Effector memory CD4-positive, alpha-beta T cell (primary cell): ENCODE measurements at regions not wholly inside any gene's neighbourhood (a gene's known extent, or its start where the extent isn't known, plus 50 kb on each side); places are given as distances from the start of the nearest gene placed in this dataset.

Experiments used
- DNase-seq, 3 donors: peaks; one replicate each; pipeline ENCODE4 v3.0.0-alpha.2; 2020
- H3K27ac ChIP-seq: 2 replicates; pipeline ENCODE4 v1.7.0; 2013; ENCODE audit warnings: mild to moderate bottlenecking, low read length, moderate library complexity; ENCODE audit not compliant: insufficient read depth, poor library complexity, severe bottlenecking
- H3K27me3 ChIP-seq: replicated peaks from 2 replicates; pipeline ENCODE4 v1.7.0; 2013; ENCODE audit warnings: mild to moderate bottlenecking, low read length; ENCODE audit not compliant: insufficient read depth, control insufficient read depth, poor library complexity, severe bottlenecking
- H3K36me3 ChIP-seq: 2 replicates; pipeline ENCODE4 v1.7.0; 2013; ENCODE audit warnings: mild to moderate bottlenecking, low read length, moderate library complexity; ENCODE audit not compliant: control insufficient read depth, insufficient read depth
- H3K4me1 ChIP-seq: 2 replicates; pipeline ENCODE4 v1.7.0; 2013; ENCODE audit warnings: low read length, mild to moderate bottlenecking; ENCODE audit not compliant: control insufficient read depth, insufficient read depth, poor library complexity, severe bottlenecking
- H3K4me3 ChIP-seq: 2 replicates; pipeline ENCODE4 v1.7.0; 2013; ENCODE audit warnings: low read length, low read depth, mild to moderate bottlenecking; ENCODE audit not compliant: insufficient read depth, poor library complexity, severe bottlenecking
- H3K9me3 ChIP-seq: 2 replicates; pipeline ENCODE4 v1.7.0; 2013; ENCODE audit warnings: mild to moderate bottlenecking, low read length, moderate library complexity; ENCODE audit not compliant: control insufficient read depth

DNA sequence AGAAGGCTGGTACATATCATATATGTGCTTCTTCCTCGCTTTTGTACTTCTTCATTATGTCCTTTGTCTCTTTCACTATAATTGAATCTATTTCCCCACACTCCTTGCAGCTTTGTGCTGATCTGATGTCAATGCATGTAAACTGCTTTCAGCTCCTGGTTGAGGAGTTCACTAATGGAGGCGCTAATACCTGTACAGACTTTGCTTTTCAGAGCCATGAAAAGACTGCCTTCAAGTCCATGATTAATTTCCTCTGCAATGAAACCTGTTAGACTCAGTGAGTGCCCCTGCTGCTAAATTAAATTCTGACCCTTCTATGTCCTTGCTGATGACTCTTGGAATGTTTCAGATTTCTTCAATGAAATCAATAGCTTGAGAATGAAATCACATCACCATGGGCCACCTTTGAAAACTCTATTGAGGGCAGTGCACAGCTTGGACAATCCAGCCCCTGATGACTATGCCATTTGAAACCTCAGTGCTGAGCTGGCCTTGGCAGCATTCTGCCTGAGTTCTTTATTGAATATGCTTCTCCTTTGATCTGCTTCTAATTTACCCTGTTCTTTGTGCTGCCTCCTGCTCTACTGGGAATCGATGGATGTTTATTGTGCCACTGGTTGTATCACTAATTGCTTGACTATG, 358.2 kb upstream of the DMAC1 start:
- Histone ChIP-seq H3K36me3 (no peaks in the 10 kb centered on the region), H3K4me3 (no peak overlapping the region), H3K27me3 (no peaks in the 10 kb centered on the region), H3K4me1 (no peaks in the 10 kb centered on the region), H3K9me3 (no peaks in the 10 kb centered on the region), H3K27ac (no peak overlapping the region)
- DNase-seq, result no peak

DNA sequence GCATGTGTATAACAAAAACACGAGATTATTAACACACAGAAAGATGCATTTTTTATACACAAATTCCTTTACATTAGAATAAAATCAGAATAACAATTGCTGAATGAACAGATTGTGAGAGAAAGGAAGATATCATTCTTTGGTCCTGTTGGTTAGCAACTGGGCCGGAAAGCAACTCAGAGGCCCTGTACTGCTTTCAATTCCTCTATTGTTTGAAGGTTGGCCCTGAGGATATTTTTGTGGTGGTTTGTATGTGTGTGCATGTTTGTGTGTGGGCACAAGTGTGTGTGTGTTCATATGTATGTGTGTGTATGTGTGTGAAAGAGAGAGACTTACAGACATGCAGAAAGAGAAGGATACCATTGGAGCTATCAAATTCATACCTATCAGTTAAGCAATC, 356.8 kb upstream of the DMAC1 start:
- no peaks in the 10 kb centered on the region for H3K27me3 ChIP-seq
- H3K36me3 ChIP-seq, result no peaks in the 10 kb centered on the region
- DNase-seq, result no peak
- H3K9me3 ChIP-seq, result no peaks in the 10 kb centered on the region
- H3K27ac ChIP-seq, result no peak overlapping the region
- H3K4me1 ChIP-seq, result no peaks in the 10 kb centered on the region
- H3K4me3 ChIP-seq, result no peak overlapping the region

DNA sequence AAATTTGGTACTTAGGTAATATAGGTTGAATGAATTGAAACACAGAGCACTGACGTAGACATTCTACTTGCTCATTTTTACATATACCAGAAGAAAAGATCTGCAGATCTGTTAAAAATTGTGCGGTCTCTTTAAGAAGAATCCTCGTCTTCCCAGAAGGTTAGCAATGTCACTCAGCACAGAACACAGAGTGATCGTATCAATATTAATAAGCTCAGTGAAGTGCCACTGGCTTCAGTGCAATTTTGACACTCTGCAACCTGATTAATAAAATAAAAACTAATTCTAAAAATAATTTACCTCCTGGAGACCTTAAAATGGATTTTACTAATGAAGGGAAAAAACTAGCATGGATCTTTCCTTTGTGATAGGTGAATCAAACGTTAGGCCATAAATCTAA, 356.1 kb upstream of the DMAC1 start:
- Histone ChIP-seq H3K36me3 (no peaks in the 10 kb centered on the region), H3K27me3 (no peaks in the 10 kb centered on the region), H3K4me3 (no peak overlapping the region), H3K4me1 (no peaks in the 10 kb centered on the region), H3K27ac (no peak overlapping the region), H3K9me3 (no peaks in the 10 kb centered on the region)
- no peak for DNase-seq

DNA sequence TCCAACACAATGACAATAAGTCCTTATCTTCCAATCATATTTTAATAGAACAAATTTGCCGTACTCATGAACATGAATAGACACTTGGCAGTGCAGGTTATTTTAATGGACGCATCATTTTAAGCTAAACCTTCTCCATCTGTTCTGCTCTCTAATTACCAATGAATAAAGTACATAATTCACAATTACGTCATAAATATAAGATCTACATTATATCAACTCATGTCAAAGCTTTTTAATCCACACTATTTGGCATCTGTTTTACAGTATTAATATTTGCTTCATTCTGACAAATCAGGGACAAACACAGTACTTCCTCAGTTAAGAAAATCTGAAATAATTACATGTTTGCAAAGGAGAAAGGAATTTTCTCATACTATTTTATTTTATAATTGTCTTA, 344.1 kb upstream of the DMAC1 start:
- H3K27ac ChIP-seq, result no peak overlapping the region
- no peak for DNase-seq

DNA sequence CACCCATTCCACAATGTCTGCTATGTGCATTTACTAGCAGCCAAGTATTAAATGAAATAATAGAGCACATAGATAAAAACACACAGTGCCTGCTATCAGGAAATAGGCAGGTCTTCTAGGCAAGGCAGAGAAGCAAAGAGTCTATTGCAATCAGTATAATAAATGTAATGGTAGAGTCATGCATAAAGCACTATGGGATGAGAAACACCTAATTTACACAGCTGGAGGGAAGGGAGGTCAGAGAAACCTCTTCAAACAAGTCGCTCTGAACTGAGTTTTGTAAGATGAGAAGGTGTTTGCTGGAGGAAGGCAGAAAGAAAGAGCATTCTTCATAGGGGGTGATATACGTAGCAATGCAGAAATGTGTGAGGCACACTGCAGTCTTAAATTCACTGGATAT, 341.0 kb upstream of the DMAC1 start:
- no peak for DNase-seq
- Histone ChIP-seq H3K27me3 (no peaks in the 10 kb centered on the region), H3K27ac (no peak overlapping the region), H3K36me3 (no peaks in the 10 kb centered on the region), H3K9me3 (no peaks in the 10 kb centered on the region), H3K4me1 (no peaks in the 10 kb centered on the region), H3K4me3 (no peak overlapping the region)

More for the DNA sequence above, 344.1 kb upstream of the DMAC1 start:
- H3K27me3 ChIP-seq, result no peaks in the 10 kb centered on the region
- H3K4me1 ChIP-seq, result no peaks in the 10 kb centered on the region
- H3K36me3 ChIP-seq, result no peaks in the 10 kb centered on the region
- no peaks in the 10 kb centered on the region for H3K9me3 ChIP-seq
- no peak overlapping the region for H3K4me3 ChIP-seq

DNA sequence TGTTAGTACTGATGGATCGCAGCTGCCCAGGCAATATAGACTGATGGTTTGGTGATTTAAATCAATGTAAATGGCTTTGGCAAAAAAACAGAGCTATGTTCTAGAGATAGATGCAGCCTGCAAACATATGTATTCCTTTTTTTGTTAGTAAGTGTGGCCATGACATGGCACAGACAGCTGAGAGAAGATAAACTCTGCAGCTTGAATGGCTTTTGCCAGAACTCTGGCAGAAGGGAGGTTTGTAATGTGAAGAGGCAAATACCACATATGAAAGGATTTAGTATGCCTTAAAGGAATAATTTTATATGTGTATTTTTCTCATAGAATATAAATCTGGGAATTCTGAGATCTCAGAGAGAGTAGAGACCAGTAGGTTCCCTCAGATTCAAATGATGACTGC, 340.2 kb upstream of the DMAC1 start:
- Histone ChIP-seq H3K4me3 (no peak overlapping the region), H3K27ac (no peak overlapping the region), H3K36me3 (no peaks in the 10 kb centered on the region), H3K27me3 (no peaks in the 10 kb centered on the region), H3K9me3 (no peaks in the 10 kb centered on the region), H3K4me1 (no peaks in the 10 kb centered on the region)
- no peak for DNase-seq

DNA sequence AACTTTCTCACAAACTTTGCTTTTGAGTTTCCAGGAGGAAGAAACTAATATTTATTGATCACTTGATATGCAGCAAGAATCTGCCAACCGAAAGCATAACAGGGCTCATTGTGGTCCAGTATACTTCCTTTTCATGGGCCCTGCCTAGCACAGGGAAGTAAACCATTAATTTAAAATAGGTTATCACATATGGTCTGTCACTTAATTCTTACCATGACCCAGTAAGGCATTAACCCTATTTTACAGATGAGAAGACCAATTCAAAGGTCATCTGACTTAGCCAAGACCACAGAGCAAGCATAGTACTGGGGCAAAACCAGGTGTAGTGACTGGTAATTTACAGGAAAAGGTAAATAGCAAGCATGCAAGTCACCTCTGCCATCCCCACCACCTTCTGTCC, 336.9 kb upstream of the DMAC1 start:
- Histone ChIP-seq H3K4me3 (no peak overlapping the region), H3K27ac (no peak overlapping the region), H3K4me1 (no peaks in the 10 kb centered on the region), H3K9me3 (no peaks in the 10 kb centered on the region), H3K27me3 (no peaks in the 10 kb centered on the region), H3K36me3 (no peaks in the 10 kb centered on the region)
- no peak for DNase-seq

DNA sequence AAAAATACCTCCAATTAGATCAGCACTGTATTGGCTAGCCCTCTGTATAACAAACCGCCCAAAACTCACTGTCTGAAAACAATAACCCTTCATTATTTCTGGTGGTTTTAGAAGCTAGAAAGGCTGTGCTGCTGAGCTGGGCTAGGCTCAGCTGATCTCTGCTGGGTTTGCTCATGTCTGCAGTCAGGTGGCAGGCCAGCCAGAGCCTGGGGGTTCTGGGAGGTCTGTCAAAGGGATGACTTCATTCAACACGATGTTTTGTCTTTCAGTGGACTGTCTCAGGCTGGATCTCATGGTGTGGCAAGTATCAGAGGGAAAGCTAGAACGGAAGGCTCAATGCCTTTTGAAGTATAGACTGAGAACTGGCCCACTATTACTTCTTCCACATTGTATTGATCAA, 335.1 kb upstream of the DMAC1 start:
- Histone ChIP-seq H3K36me3 (no peaks in the 10 kb centered on the region), H3K27ac (no peak overlapping the region), H3K4me3 (no peak overlapping the region), H3K9me3 (no peaks in the 10 kb centered on the region), H3K4me1 (no peaks in the 10 kb centered on the region), H3K27me3 (no peaks in the 10 kb centered on the region)
- no peak for DNase-seq

DNA sequence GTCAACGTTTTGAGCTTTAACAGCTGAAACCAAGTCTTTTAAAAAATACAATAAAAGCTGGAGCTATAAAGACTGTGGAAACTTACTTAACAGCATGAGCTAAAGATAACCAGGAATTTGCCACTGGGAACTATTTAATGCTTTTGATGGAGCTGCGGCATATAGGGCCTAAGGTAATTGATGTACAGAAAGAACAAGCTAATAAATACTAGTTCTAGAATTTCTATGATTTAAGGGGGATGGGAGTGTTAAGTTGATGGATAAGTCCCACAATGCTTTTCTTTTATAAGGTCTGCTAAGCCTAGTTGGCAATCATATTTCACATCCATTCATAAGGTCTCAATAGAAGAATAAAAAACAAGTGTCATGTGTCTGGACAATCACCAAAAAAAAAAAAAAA, 334.0 kb upstream of the DMAC1 start:
- Histone ChIP-seq H3K9me3 (no peaks in the 10 kb centered on the region), H3K27me3 (no peaks in the 10 kb centered on the region), H3K36me3 (no peaks in the 10 kb centered on the region)

DNA sequence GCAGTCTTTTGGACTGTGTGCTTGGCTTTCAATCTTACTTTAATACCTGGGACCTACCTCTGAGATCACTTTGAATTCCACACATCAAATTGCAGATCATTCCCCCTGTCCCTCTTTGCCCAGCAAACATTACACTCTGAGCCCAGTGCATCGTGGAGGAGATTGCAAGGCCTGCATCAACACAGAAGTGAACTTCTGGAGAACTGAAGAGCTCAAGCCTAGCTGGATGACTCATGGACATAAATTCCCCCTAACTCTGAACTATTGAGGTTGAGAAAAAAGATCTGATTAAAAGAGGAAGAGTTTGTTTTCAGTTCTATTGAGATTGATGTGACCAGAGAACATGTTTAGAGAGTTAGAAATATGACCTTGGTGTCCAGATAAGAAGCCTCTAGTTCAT, 316.0 kb upstream of the DMAC1 start:
- no peaks in the 10 kb centered on the region for H3K36me3 ChIP-seq
- H3K27me3 ChIP-seq, result no peaks in the 10 kb centered on the region
- H3K27ac ChIP-seq, result no peak overlapping the region
- no peaks in the 10 kb centered on the region for H3K9me3 ChIP-seq
- no peak overlapping the region for H3K4me3 ChIP-seq
- DNase-seq, result no peak
- H3K4me1 ChIP-seq, result no peaks in the 10 kb centered on the region

More for the DNA sequence above, 334.0 kb upstream of the DMAC1 start:
- no peaks in the 10 kb centered on the region for H3K4me1 ChIP-seq
- no peak overlapping the region for H3K27ac ChIP-seq
- no peak for DNase-seq
- no peak overlapping the region for H3K4me3 ChIP-seq
